ENCODE measurements at regions not wholly inside any gene's neighbourhood (a gene's known extent, or its start where the extent isn't known, plus 50 kb on each side); places are given as distances from the start of the nearest gene placed in this dataset.
"Not testable (repeated sequence)": the region's sequence is repeated elsewhere in the genome, so short reads cannot be mapped to it uniquely, and the experiment has no call there.

DNA sequence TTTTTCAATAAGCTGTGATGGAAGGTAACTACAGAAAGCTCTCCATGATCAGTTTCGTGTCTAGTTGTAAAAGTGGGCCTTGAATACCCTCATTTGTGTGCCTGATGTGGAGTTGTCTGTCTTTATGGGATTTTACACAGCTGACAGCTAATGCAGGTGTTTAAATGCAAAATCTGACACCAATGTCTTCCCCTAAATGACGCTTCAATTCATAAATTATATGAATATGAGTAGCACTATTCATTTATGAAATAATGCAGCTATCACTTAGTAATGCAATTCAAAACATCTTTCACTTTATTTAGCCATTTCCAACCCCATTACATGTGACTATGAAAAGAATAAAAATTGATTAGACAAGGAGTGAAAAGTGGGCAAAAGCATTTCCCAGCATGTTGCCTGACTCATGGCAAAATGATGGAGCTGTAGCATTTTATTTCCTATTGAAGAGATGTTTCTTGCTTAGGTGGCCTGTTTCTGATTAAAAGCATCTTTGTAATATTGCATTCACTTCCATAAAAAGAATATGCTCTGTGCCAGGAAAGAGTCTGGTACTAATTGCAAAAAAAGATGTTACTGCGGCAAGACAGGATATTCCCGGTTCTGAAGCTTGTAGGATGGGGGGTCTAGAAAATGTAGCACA lies 116.7 kb upstream of the HAPLN1 start:
- H3K27me3 ChIP-seq, result no peaks in the 10 kb centered on the region
- H3K4me1 ChIP-seq, result no peaks in the 10 kb centered on the region
- no peaks in the 10 kb centered on the region for H3K9me3 ChIP-seq (replicated peaks)
- H3K4me3 ChIP-seq, result no peak overlapping the region
- H3K27ac ChIP-seq, result no peak overlapping the region
- DNase-seq, result no peak
- no peaks in the 10 kb centered on the region for H3K36me3 ChIP-seq

DNA sequence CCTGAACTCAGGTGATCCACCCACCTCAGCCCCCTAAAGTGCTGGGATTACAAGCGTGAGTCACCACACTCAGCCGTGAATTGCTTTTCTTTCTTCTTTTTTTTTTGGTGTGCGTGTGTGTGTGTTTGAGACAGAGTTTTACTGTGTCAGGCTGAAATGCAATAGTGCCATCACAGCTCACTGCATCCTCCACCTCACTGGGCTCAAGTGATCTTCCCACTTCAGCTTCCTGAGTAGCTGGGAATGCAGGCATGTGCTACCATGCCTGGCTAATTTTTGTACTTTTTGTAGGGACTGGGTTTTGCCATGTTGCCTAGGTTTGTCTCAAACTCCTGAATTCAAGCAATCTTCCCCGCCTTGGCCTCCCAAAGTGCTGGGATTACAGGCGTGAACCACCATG lies 113.7 kb upstream of the HAPLN1 start:
- H3K27ac ChIP-seq, result no peak overlapping the region
- no peak for DNase-seq
- H3K4me3 ChIP-seq, result no peak overlapping the region
- no peaks in the 10 kb centered on the region for H3K9me3 ChIP-seq (replicated peaks)
- H3K4me1 ChIP-seq, result no peaks in the 10 kb centered on the region
- H3K27me3 ChIP-seq, result no peaks in the 10 kb centered on the region
- H3K36me3 ChIP-seq, result no peaks in the 10 kb centered on the region

- DNase-seq, result no peak
- Histone ChIP-seq H3K27ac (no peak overlapping the region), H3K36me3 (no peaks in the 10 kb centered on the region), H3K4me1 (no peaks in the 10 kb centered on the region), H3K4me3 (no peak overlapping the region), H3K27me3 (no peaks in the 10 kb centered on the region), H3K9me3 (replicated peaks) (no peaks in the 10 kb centered on the region)
Measured at GRCh38 chr5:83831834-83832233, 111.2 kb upstream of the HAPLN1 start.

- DNase-seq, result no peak
- H3K4me1 ChIP-seq, result no peaks in the 10 kb centered on the region
- no peaks in the 10 kb centered on the region for H3K27me3 ChIP-seq
- H3K36me3 ChIP-seq, result no peaks in the 10 kb centered on the region
- H3K4me3 ChIP-seq, result no peak overlapping the region
- H3K27ac ChIP-seq, result no peak overlapping the region
- H3K9me3 ChIP-seq (replicated peaks), result no peaks in the 10 kb centered on the region
Measured at GRCh38 chr5:83827111-83827557, 106.5 kb upstream of the HAPLN1 start.

DNA sequence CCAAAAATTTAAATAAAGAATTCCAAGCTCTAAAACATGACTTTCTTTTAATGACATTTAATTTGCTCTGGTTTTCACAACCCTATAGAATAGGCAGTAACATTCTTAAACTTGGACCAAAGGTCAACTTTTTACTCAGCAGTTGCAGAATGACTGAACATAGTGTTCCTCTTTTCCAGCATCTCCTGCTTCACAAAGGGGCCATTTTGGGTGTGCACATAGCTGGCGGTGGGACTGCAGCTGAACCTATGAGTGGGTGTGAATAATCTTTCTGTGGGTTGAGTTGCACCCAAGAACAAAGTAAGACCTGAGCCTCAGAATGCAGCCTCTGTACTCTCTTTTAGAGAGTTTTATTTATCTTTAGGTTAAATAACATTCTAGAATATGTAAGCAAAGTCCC lies 96.9 kb upstream of the HAPLN1 start:
- H3K27ac ChIP-seq, result no peak overlapping the region
- DNase-seq, result no peak
- H3K4me1 ChIP-seq, result no peaks in the 10 kb centered on the region
- H3K36me3 ChIP-seq, result no peaks in the 10 kb centered on the region
- no peaks in the 10 kb centered on the region for H3K9me3 ChIP-seq (replicated peaks)
- H3K4me3 ChIP-seq, result no peak overlapping the region
- H3K27me3 ChIP-seq, result no peaks in the 10 kb centered on the region

DNA sequence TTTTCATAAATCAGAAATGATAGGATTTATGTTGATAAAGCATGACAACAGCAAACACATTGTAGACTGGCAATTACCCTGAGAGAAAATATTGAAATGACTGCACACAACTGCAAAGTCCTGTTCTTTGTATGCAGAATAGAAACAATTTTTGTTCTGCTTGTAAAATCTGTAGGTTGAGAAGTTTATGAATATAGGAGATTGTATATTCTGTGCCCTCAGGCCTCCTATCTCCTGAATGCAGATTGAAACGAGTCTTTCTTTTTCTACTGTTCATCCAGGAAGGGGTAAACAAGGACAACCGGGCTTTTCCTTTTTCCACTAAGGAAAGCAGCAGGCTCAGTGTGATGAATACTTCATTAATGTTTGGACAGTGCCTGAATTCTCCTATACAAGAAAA lies 95.0 kb upstream of the HAPLN1 start:
- no peak overlapping the region for H3K27ac ChIP-seq
- no peaks in the 10 kb centered on the region for H3K36me3 ChIP-seq
- H3K4me1 ChIP-seq, result no peaks in the 10 kb centered on the region
- DNase-seq, result no peak
- H3K27me3 ChIP-seq, result no peaks in the 10 kb centered on the region
- H3K9me3 ChIP-seq (replicated peaks), result no peaks in the 10 kb centered on the region; the same call in 1 of the 2 replicates
- H3K4me3 ChIP-seq, result no peak overlapping the region

GRCh38 chr5:83810511-83810910 lies 89.9 kb upstream of the HAPLN1 start:
- H3K27ac ChIP-seq, result no peak overlapping the region
- no peaks in the 10 kb centered on the region for H3K27me3 ChIP-seq
- H3K4me1 ChIP-seq, result no peaks in the 10 kb centered on the region
- no peaks in the 10 kb centered on the region for H3K36me3 ChIP-seq
- H3K4me3 ChIP-seq, result no peak overlapping the region
- DNase-seq, result no peak
- no peaks in the 10 kb centered on the region; the same call in 1 of the 2 replicates for H3K9me3 ChIP-seq (replicated peaks)

DNA sequence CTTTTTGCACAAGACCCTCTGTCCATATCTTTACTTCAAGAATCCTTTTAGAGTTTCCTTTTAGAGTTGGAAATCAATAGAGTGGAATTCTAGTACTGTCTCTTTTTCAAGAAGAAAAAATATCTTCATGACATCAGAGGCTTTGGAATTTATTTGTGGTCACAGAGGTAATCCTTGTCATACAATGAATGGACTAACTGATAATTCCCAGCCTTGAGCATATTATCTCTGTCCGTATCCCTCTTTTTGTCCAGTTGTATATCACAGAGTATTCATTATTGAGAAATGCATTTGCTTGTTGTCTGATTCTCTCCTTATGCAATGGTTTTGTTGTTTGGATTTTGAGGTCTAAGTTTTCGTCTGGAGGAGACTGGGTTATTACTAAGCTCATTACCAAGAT lies 82.0 kb upstream of the HAPLN1 start:
- no peaks in the 10 kb centered on the region for H3K36me3 ChIP-seq
- H3K4me3 ChIP-seq, result no peak overlapping the region
- H3K9me3 ChIP-seq (replicated peaks), result no peaks in the 10 kb centered on the region
- H3K4me1 ChIP-seq, result peaks cover 20% of the 10 kb centered on the region
- H3K27me3 ChIP-seq, result no peaks in the 10 kb centered on the region
- DNase-seq, result peak in 1 of 2 experiments; percentile 59
- no peak overlapping the region for H3K27ac ChIP-seq

DNA sequence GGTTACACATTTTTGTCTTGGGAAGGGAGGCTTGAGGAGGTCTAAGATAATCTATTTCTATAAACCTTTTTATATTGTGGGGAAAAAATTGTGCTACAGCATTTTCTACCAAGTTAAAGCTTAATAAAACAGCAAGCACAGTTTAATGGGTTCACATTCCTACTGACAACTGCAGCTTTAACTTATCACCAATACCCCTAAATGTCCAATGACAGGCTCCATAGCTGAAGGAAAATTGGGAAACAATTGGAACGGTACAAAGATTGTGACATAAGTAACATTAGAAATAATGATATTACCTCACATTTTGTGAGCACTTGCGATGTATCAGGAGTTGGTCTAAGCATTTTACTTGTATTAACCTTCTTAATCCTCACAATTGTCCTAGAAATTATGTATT lies 79.5 kb upstream of the HAPLN1 start:
- H3K4me1 ChIP-seq, result peaks cover 20% of the 10 kb centered on the region
- no peaks in the 10 kb centered on the region for H3K36me3 ChIP-seq
- H3K27ac ChIP-seq, result no peak overlapping the region
- no peak overlapping the region for H3K4me3 ChIP-seq
- H3K27me3 ChIP-seq, result no peaks in the 10 kb centered on the region
- DNase-seq, result no peak
- no peaks in the 10 kb centered on the region for H3K9me3 ChIP-seq (replicated peaks)

DNA sequence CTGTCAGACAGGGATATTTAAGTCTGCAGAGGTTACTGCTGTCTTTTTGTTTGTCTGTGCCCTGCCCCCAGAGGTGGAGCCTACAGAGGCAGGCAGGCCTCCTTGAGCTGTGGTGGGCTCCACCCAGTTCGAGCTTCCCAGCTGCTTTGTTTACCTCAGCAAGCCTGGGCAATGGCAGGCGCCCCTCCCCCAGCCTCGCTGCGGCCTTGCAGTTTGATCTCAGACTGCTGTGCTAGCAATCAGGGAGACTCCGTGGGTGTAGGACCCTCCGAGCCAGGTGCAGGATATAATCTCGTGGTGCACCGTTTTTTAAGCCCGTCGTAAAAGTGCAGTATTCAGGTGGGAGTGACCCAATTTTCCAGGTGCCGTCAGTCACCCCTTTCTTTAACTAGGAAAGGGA lies 78.4 kb upstream of the HAPLN1 start:
- H3K4me1 ChIP-seq, result peaks cover 13% of the 10 kb centered on the region
- DNase-seq; H3K9me3 ChIP-seq (replicated peaks); H3K27me3 ChIP-seq; H3K27ac ChIP-seq; H3K36me3 ChIP-seq: not testable (repeated sequence)
- H3K4me3 ChIP-seq, result peak overlapping the region; percentile 43

DNA sequence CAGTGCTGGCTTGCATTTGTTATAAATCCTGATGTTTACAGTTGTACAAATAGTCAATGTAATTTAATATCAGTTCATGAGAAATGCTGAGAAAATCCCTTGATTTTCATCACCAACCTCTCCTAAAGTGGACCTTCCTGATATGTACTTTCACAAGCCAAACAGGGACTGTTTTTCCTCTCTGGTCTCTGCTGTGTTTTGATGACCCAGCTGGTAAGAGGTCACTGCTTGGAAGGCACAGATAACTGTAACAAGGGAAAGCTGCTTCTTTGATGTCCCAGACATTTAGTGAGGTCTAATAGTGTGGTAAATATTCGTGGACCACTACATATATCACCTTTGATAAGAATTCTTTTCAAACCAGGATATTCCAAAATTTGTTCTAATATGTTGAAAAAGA lies 68.7 kb upstream of the HAPLN1 start:
- Histone ChIP-seq H3K27ac (no peak overlapping the region), H3K4me3 (no peak overlapping the region), H3K9me3 (replicated peaks) (no peaks in the 10 kb centered on the region), H3K4me1 (no peaks in the 10 kb centered on the region), H3K36me3 (no peaks in the 10 kb centered on the region), H3K27me3 (no peaks in the 10 kb centered on the region)
- no peak for DNase-seq

DNA sequence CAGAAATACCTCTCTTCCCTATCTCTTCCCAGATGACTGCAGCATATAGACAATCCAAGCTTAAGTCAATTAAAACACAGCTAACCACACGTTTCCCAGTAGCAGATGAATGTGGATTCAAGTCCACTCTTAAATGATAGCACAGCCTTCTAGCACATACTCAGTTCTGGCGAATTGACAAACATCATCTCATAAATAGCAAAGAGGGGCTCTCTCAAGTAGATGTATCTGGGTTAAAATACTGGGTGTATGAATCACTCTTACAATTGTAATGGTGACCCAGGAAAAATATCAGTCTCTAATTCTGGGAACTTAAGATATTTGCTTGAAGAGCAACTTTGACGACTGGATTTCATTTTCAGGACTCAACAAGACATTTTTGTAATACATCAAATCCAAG lies 67.0 kb upstream of the HAPLN1 start:
- no peak for DNase-seq
- H3K4me1 ChIP-seq, result no peaks in the 10 kb centered on the region
- H3K4me3 ChIP-seq, result no peak overlapping the region
- no peak overlapping the region for H3K27ac ChIP-seq
- no peaks in the 10 kb centered on the region for H3K9me3 ChIP-seq (replicated peaks)
- no peaks in the 10 kb centered on the region for H3K36me3 ChIP-seq
- no peaks in the 10 kb centered on the region for H3K27me3 ChIP-seq

GRCh38 chr5:83785176-83785668 lies 64.6 kb upstream of the HAPLN1 start:
- Histone ChIP-seq H3K36me3 (0 out of 2 replicates have a peak, but pooled peaks cover under 1% of the 10 kb centered on the region), H3K27me3 (no peaks in the 10 kb centered on the region), H3K4me1 (no peaks in the 10 kb centered on the region), H3K4me3 (no peak overlapping the region), H3K27ac (no peak overlapping the region), H3K9me3 (replicated peaks) (no peaks in the 10 kb centered on the region)
- DNase-seq, result no peak

DNA sequence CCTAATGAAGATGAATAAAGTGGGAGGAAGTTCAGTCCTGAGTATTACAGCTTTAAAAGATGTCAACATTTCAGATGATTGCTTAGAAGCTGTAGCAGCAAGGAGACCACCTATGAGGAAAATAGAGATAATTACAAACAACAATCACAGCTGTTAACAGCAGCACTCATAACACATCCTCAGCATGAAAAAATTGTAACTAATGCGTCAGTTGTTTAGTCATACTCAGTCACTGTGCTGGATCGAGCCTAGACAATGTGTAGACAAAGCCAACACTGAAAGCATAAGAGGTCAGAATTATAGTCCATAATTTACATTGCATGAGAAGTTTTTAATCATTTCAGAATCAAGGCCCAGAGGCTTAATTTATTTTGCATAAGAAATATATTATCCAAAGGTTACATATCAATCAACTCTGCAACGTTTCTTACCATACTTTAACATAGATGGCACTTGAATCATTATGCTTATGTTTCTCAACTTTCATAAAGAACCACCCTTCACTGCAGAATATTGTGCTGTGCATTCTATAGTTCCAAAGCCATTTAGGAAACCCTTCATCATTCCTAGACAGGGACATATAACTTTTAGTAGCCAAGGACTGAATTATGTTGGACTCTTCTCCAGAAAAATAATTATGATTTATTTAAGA lies 60.2 kb upstream of the HAPLN1 start:
- Histone ChIP-seq H3K27ac (no peak overlapping the region), H3K4me3 (no peak overlapping the region), H3K4me1 (peaks cover 3% of the 10 kb centered on the region; the same call in 1 of the 2 replicates), H3K27me3 (no peaks in the 10 kb centered on the region), H3K36me3 (0 out of 2 replicates have a peak, but pooled peaks cover 2% of the 10 kb centered on the region), H3K9me3 (replicated peaks) (no peaks in the 10 kb centered on the region)
- DNase-seq, result no peak

- Histone ChIP-seq H3K27me3 (no peaks in the 10 kb centered on the region), H3K27ac (no peak overlapping the region), H3K4me3 (no peak overlapping the region), H3K4me1 (peaks cover 3% of the 10 kb centered on the region; the same call in 1 of the 2 replicates), H3K9me3 (replicated peaks) (no peaks in the 10 kb centered on the region), H3K36me3 (0 out of 2 replicates have a peak, but pooled peaks cover 2% of the 10 kb centered on the region)
- DNase-seq, result no peak
Measured at GRCh38 chr5:83777856-83778255, 57.2 kb upstream of the HAPLN1 start.
